AG09319 (cell line): ENCODE measurements at regions not wholly inside any gene's neighbourhood (a gene's known extent, or its start where the extent isn't known, plus 50 kb on each side); places are given as distances from the start of the nearest gene placed in this dataset.

ENCODE experiments used
- DNase-seq: peaks from one replicate; pipeline ENCODE4 v3.0.0-alpha.2; 2010; ENCODE audit warnings: low read depth; ENCODE audit errors: extremely low read depth
- TF ChIP-seq, protein P1 (sequence below): IDR thresholded peaks from 2 replicates; pipeline ENCODE4 v1.5.1; 2011; ENCODE audit warnings: low read depth, mild to moderate bottlenecking, inconsistent platforms, low read length, moderate library complexity

DNA sequence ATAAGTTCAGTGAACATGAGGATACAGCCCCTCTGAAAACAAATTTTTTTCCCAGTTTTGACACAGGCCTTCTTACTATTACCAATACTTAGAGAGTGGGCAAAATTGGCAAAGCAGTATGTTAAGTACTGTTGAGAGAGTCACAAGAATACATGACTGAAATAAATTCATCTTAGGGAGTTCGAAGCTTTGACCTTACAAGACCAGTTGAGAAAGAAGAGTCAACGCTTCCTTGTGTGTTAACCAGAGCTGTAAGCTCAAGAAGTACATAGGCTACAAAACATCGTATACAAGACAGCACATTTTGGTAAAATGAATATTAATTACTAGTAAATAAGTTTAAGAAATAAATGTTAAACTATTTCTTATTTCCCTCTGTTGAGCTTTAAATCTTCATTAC lies 164.4 kb upstream of the RORA start:
- TF ChIP-seq, protein P1, sequence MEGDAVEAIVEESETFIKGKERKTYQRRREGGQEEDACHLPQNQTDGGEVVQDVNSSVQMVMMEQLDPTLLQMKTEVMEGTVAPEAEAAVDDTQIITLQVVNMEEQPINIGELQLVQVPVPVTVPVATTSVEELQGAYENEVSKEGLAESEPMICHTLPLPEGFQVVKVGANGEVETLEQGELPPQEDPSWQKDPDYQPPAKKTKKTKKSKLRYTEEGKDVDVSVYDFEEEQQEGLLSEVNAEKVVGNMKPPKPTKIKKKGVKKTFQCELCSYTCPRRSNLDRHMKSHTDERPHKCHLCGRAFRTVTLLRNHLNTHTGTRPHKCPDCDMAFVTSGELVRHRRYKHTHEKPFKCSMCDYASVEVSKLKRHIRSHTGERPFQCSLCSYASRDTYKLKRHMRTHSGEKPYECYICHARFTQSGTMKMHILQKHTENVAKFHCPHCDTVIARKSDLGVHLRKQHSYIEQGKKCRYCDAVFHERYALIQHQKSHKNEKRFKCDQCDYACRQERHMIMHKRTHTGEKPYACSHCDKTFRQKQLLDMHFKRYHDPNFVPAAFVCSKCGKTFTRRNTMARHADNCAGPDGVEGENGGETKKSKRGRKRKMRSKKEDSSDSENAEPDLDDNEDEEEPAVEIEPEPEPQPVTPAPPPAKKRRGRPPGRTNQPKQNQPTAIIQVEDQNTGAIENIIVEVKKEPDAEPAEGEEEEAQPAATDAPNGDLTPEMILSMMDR = no peak
- no peak for DNase-seq

DNA sequence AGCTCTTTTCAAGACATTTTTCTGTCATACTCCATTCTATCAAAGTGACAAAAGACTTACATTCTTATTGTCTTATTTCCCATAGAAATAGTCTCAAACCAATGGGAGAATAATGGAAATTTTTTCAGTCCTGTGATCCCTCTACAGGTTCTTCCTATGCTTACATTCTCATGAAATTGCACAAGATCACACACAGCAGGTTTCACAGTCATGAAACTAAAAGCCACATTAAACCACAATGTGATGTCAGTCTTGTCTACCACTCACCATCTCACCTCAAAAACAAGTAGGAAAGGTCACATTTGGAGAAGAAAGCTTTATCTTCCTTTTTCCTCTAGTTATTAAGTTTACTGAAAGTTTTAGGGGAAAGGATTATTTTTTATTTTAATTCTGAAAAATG lies 161.0 kb upstream of the RORA start:
- DNase-seq = no peak
- TF ChIP-seq, protein P1 = no peak

DNA sequence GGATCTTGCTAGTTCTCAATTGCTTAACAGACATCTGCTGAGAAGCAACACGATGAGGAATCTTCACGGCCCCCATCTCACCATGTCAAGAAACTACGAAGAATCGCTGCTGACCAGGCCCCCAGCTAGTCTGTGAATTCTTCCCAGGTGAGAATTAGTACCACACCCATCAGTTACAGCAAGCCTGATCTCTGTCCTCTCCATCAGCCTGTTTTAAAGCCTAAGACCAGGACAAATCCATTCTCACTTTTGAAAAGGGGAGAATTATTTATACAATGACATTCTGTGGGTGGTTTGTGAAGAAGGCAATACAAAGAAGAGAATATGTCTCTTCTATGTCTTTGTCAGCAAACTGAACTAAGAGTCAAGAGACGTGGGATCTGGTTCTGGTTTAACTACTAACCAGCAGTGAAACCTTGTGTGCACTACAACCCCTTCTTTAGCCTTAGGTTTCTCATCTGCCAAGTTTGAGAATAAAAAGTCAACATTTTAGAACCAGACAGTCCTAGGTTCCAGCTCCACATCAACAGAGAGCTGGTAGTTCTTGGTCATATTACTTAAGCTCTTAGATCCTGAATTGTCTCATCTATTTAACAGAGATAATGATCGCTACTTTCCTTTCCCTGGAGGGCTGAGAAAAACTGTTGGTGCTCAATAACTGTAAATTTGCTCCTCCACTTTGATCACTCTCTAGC lies 160.4 kb upstream of the RORA start:
- TF ChIP-seq, protein P1 = no peak
- DNase-seq = no peak

DNA sequence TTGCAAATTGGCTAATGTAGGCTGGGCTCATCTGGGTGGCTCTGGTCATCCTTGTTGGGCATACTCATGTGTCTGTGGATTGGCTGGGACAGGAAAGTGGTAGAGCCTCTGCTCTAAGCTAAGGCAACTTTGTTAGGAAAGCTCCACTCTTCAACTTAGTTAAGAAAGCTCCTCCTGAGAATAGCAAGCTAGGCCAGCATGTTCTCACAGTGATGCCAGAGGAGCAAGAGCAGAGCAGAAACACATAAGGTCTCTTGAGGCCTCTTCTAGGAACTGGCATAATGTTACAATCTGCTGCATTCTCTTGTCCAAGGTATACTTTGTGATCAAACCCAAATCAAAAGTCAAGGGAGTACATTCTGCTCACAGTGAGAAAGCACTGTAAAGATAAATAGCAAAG lies 158.6 kb upstream of the RORA start:
- DNase-seq = no peak
- TF ChIP-seq, protein P1 = no peak

DNA sequence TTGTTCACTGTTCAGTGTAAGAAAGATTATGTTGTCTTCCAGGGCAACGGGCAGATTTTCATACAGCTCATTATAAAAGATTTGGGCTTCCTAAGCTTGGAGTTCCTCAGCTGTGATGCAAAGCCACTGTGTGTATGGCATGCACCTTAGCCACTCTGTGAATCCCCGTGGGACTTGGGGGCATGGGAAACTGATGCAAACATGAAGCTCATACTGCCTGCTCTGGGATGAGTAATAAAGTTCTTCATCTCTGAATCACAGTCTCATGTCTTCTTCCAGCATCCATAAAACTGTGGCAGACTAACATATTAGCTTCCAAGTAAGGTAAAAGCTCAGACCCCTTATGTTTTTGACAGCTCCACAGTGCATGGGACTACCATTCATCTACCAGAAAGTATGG lies 154.3 kb upstream of the RORA start:
- peak; percentile 2 for DNase-seq
- TF ChIP-seq, protein P1 = no peak

DNA sequence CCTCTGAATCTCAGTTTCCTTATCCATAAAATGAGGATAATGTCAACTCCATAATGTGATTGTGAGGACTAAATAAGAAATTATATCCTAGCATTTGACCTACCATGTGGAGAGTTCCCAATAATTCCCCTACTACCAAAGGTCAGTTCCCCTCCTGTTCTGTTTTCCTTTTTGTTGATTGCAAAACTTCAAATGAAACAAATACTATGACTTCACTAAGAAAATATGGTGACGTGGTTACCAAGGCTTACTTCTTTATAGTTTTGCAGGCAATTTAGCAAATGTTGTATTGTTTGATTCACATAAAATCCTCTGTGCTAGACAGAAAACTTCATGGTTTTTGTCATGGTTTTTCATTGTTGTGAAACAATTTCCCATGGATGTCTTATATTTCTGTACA lies 153.8 kb upstream of the RORA start:
- TF ChIP-seq, protein P1 = no peak
- DNase-seq = no peak

DNA sequence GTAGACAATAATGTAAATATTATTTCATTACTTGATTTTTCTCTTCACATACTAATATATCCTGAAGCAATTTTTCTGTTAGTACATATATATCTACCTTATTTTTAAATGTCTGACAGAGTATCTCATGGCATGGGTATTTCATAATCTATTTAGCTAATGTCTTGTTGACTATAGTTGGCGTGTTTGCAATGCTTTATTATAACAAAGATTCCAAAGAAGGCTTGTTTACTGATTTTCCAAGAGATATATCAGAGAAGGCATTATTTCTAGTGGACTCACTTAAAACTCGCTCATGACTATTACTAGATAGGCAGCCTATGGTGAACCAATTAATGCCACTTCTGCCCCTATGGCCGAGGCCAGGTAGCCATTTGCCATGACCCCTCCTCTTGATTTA lies 152.4 kb upstream of the RORA start:
- TF ChIP-seq, protein P1 = no peak
- no peak for DNase-seq
